Parathyroid adenoma (tissue), 2 donors: ENCODE measurements at regions not wholly inside any gene's neighbourhood (a gene's known extent, or its start where the extent isn't known, plus 50 kb on each side); places are given as distances from the start of the nearest gene placed in this dataset.

Experiments used
- H2AFZ ChIP-seq: fragments of 300-600 bp; sonication (generic); one replicate; pipeline ENCODE4 v1.7.0; 2017; ENCODE audit warnings: antibody characterized with exemption, mild to moderate bottlenecking
- H3K27ac ChIP-seq: fragments of 300-600 bp; sonication (generic); one replicate; pipeline ENCODE4 v1.7.0; 2017
- H3K27me3 ChIP-seq: fragments of 300-600 bp; sonication (generic); one replicate; pipeline ENCODE4 v1.7.0; 2017; ENCODE audit warnings: low read length; ENCODE audit not compliant: control insufficient read depth, insufficient read depth
- H3K36me3 ChIP-seq: fragments of 300-600 bp; sonication (generic); one replicate; pipeline ENCODE4 v1.7.0; 2017; ENCODE audit warnings: low read length; ENCODE audit not compliant: control insufficient read depth, insufficient read depth
- H3K4me1 ChIP-seq: fragments of 300-600 bp; sonication (generic); one replicate; pipeline ENCODE4 v1.7.0; 2017; ENCODE audit warnings: control low read depth
- H3K4me2 ChIP-seq: fragments of 300-600 bp; sonication (generic); one replicate; pipeline ENCODE4 v1.7.0; 2017; ENCODE audit warnings: low read length
- H3K4me3 ChIP-seq: fragments of 300-600 bp; sonication (generic); one replicate; pipeline ENCODE4 v1.7.0; 2017; ENCODE audit warnings: low read depth, low read length
- H3K79me2 ChIP-seq: fragments of 300-600 bp; sonication (generic); one replicate; pipeline ENCODE4 v1.7.0; 2017; ENCODE audit warnings: control low read depth
- H3K9ac ChIP-seq: fragments of 300-600 bp; sonication (generic); one replicate; pipeline ENCODE4 v1.7.0; 2017; ENCODE audit warnings: mild to moderate bottlenecking
- H3K9me3 ChIP-seq: fragments of 300-600 bp; sonication (generic); one replicate; pipeline ENCODE4 v1.7.0; 2017; ENCODE audit warnings: low read length; ENCODE audit not compliant: control insufficient read depth
- TF ChIP-seq, protein P1 (sequence below): fragments of 300-600 bp; sonication (generic); IDR thresholded peaks from one replicate; pipeline ENCODE4 v1.7.0; 2017; ENCODE audit warnings: antibody characterized with exemption, mild to moderate bottlenecking
- donor health status: primary hyperparathyroidism.

DNA sequence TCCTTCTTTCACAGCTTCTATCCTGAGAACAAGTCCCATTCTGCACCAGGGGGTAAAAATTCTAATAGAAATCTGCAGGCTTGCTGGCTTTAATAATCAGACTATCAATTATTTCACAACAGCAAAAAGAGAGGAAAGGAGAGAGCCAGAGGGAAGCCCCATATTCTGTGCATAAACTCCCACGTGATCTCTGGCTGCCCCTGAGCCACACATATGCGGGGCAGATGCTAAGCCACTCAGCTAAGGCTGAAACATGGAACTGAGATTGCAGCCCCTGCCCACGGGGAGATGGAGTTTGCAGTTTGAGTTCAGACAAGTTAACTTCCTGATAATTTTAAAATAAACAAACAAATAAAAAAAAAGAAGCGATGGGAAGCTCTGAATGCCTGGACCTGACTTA lies 254.4 kb upstream of the CCDC196 start:
- Histone ChIP-seq H3K4me1 (no peaks in the 10 kb centered on the region), H3K4me2 (no peak overlapping the region), H3K27ac (no peak overlapping the region), H3K9me3 (no peaks in the 10 kb centered on the region), H2AFZ (no peak overlapping the region), H3K4me3 (no peak overlapping the region), H3K9ac (no peak overlapping the region), H3K27me3 (no peaks in the 10 kb centered on the region), H3K36me3 (no peaks in the 10 kb centered on the region), H3K79me2 (no peaks in the 10 kb centered on the region)
- TF ChIP-seq, protein P1, sequence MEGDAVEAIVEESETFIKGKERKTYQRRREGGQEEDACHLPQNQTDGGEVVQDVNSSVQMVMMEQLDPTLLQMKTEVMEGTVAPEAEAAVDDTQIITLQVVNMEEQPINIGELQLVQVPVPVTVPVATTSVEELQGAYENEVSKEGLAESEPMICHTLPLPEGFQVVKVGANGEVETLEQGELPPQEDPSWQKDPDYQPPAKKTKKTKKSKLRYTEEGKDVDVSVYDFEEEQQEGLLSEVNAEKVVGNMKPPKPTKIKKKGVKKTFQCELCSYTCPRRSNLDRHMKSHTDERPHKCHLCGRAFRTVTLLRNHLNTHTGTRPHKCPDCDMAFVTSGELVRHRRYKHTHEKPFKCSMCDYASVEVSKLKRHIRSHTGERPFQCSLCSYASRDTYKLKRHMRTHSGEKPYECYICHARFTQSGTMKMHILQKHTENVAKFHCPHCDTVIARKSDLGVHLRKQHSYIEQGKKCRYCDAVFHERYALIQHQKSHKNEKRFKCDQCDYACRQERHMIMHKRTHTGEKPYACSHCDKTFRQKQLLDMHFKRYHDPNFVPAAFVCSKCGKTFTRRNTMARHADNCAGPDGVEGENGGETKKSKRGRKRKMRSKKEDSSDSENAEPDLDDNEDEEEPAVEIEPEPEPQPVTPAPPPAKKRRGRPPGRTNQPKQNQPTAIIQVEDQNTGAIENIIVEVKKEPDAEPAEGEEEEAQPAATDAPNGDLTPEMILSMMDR, result no peak

DNA sequence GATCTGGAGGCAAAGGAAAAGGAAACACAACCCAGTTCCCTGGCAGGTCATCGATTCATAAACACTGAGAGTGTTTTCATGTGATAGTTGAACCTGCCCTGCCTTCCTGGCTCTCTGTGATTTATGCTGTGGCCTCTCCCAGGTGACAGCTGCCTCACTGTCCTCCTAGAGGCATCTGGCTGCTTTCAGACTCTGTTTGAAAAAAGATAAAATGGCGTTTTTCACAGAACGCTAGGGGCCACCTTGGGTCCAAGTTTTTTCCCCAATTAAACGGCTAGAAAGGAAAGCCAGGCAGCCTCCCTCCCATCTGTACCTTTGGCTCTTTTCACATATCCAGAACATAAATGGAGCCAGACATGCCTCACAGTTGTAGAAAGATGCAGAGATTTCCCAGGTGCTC lies 252.6 kb upstream of the CCDC196 start:
- H3K27me3 ChIP-seq, result no peaks in the 10 kb centered on the region
- H3K27ac ChIP-seq, result no peak overlapping the region
- no peak overlapping the region for H3K9ac ChIP-seq
- no peak overlapping the region for H2AFZ ChIP-seq
- H3K4me3 ChIP-seq, result no peak overlapping the region
- no peaks in the 10 kb centered on the region for H3K4me1 ChIP-seq
- no peak overlapping the region for H3K4me2 ChIP-seq
- H3K9me3 ChIP-seq, result no peaks in the 10 kb centered on the region
- TF ChIP-seq, protein P1, result no peak
- no peaks in the 10 kb centered on the region for H3K36me3 ChIP-seq
- no peaks in the 10 kb centered on the region for H3K79me2 ChIP-seq

DNA sequence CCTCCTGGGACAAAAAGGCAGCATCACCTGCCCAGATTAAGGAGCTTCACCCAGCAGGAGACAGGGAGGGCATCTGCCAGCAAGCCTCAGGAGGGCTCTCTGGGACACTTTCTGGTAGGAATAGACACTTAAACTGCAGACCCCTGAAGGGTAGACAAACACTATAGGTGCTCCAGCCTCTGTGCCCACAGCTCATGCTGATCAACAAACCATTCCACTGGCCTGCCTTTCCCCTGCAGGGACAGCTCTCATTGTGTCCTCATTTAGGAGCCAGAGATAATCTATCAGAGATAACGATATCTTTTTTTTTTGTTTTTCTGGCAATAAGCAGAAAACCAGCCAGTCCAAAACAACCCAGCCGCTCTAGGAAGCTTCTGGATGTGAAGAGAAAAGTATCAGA lies 251.8 kb upstream of the CCDC196 start:
- Histone ChIP-seq H3K79me2 (no peaks in the 10 kb centered on the region), H3K4me1 (no peaks in the 10 kb centered on the region), H3K9ac (no peak overlapping the region), H3K4me2 (no peak overlapping the region), H3K4me3 (no peak overlapping the region), H3K9me3 (no peaks in the 10 kb centered on the region), H2AFZ (no peak overlapping the region), H3K27me3 (no peaks in the 10 kb centered on the region), H3K36me3 (no peaks in the 10 kb centered on the region), H3K27ac (no peak overlapping the region)
- TF ChIP-seq, protein P1, result no peak

DNA sequence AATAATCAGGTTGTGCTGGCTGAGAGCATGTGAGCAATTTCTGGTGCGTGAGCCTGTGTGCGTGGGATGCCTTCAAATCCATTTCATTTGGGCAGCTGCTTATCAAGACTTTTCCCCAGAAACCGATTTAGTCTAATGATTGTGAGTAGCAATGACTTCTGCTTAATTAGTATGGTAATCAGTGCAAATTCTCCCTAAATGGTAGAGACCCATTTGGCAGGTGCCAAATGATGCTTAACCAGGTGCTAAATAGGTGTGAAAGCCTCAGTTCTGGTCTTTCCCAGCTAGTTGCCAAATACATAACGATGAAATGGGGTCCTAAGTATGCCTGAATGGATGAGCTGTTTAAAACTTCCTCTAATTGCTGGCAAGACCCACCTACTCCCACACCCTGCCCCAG lies 248.4 kb upstream of the CCDC196 start:
- H3K4me2 ChIP-seq, result no peak overlapping the region
- no peak overlapping the region for H3K9ac ChIP-seq
- no peaks in the 10 kb centered on the region for H3K9me3 ChIP-seq
- H2AFZ ChIP-seq, result no peak overlapping the region
- TF ChIP-seq, protein P1, result no peak
- H3K4me3 ChIP-seq, result no peak overlapping the region
- H3K27me3 ChIP-seq, result no peaks in the 10 kb centered on the region
- no peaks in the 10 kb centered on the region for H3K36me3 ChIP-seq
- no peaks in the 10 kb centered on the region for H3K4me1 ChIP-seq
- H3K27ac ChIP-seq, result no peak overlapping the region
- no peaks in the 10 kb centered on the region for H3K79me2 ChIP-seq

DNA sequence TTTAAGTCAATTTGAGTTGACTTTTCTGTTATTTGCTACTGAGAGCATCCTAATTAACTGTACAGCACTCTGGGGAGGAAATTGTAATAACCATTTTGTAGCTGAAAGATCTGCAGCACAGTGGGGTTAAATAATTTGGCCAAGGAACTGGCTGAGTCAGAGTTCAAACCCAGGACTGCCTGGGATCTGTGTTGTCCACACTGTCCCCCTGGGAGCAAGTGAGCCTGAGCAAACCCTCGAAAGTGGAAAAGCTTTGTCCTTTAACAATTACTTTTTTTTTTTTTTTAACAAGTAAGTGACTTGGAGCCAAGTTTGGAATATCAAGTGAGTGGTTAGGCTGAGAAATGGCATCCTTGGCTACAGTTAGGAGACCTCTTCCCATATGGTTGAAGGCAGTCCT lies 247.2 kb upstream of the CCDC196 start:
- TF ChIP-seq, protein P1, result no peak
- no peaks in the 10 kb centered on the region for H3K36me3 ChIP-seq
- H3K79me2 ChIP-seq, result no peaks in the 10 kb centered on the region
- H3K27me3 ChIP-seq, result no peaks in the 10 kb centered on the region
- H3K4me1 ChIP-seq, result no peaks in the 10 kb centered on the region
- H3K4me2 ChIP-seq, result no peak overlapping the region
- no peak overlapping the region for H3K4me3 ChIP-seq
- H3K9me3 ChIP-seq, result no peaks in the 10 kb centered on the region
- no peak overlapping the region for H2AFZ ChIP-seq
- no peak overlapping the region for H3K27ac ChIP-seq
- no peak overlapping the region for H3K9ac ChIP-seq
